ENCODE measurements at regions not wholly inside any gene's neighbourhood (a gene's known extent, or its start where the extent isn't known, plus 50 kb on each side); places are given as distances from the start of the nearest gene placed in this dataset.

DNA sequence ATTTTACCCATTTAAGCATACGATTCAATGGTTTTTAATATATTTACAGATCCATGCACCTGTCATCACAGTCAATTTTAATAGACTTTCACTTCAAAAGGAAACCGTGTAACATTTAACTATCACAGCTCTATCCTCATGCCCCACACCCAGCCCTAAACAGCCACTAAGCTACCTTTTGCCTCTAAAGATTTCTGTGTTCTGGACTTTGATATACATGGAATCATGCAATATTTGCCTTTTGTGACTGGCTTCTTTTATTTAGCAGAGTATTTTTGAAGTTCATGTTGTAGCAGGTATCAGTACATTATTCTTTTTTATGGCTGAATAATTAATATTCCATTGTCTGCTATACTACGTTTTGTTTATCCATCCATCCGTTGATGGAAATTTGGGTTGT, 50.3 kb upstream of the STX16 start:
- no peak for DNase-seq (ENCODE audit: low spot score)

DNA sequence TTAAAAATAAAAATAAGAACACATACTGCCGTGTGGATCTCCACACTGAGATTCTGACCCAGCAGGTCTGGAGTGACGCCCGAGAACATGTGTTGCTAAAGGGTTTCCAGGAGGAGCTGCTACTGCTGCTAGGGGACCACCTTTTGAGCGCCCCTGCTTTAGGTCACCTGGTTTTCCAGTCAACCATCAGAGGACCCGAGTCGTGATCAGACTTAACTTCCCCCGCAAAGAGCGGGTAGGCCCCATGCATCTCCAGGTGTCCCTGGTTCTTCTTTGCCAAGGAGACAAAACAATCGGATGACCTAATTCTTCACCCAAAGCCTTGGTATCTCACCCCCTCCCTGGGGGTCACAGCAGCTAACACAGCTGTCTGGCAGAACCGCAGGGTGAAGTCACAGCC, 51.1 kb upstream of the STX16 start:
- no peak for DNase-seq (ENCODE audit: low spot score)

DNA sequence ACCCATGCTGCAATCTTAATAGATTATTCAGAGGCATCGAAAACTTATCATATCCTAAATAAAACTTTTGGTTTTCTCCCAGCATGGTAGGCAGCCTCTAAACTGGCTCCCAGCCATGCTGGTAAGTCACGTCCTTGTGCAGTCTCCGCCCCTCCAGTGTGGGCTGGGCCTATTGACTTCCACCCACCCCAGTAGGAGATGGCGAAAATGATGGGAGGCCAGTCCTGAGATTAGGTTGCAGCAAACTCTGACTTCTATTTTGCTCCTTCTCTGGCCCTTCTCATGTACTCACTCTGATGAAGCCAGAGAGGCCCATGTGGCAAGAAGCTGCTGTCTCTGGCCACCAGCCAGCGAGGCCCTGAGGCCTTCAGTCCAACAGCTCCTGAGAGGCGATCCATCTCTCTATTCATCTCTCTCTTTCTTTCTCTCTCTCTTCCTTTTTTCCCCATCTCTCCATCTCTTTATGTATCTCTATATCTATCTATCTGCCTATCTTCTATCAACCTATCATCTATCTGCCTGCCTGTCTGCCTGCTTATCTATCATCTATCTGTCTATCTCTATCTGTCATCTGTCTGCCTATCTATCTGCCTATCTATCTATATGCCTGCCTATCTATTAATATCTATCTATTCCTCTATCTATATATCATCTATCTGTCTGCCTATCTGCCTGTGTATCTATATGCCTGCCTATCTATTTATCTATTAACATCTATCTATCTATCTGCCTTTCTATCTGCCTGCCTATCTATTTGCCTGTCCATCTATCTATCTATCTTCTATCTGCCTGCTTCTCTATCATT, 52.7 kb upstream of the STX16 start:
- no peak for DNase-seq (ENCODE audit: low spot score)

DNA sequence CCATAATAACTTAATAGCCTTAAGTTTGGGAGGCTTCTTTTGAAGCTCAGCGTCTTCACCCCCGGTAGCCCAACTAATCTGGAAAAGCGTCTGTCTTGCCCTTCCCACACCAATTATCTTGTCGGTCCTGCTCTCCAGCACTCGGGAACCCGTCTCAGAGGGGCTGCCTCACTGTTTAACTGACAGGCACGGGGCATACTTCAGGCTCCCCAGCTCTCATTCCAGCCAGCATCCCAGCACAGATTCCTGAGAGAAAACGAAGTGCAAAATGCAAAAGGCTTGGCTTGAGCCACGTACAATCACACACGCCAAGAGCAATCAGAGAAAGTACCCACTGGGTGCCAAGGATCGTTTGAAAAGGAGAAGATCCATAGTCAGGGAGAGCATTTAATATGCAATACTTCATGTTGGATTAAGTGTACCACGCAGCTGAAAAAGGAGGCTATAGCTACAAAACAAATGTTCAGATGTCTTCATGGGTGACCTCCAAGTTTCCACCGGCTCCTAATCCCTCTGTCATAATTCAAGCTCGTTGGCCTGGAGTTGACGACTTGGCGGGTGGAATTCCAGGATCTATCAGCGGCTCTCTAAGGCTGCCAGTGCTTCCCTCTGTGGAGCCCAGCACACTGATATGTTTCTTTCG, 53.7 kb upstream of the STX16 start:
- DNase-seq (ENCODE audit: low spot score): no peak

DNA sequence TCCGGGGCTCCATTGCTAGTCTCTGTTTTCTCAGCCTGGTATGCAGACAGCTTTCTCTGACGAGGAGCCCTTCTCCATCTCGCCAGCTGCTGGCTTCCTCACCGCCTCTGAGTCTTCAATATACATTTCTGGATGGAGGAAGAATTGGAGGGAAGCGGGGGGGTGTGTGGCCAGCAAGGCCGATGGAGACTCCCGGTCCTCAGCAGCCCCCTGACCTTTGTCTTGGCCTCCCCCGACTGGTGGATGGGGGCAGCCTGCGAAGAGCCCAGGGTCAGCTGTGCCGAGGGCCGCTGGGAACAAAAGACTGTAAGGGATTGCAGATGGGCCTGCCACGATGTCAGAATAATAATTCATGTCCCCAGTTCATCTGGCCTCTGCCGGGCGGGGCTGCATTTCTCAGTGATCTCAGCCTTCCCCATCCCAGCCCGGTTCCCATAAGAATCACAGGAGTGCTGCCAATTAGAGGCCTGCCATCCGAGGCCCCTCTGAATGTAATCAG, 54.3 kb upstream of the STX16 start:
- DNase-seq (ENCODE audit: low spot score): no peak

DNA sequence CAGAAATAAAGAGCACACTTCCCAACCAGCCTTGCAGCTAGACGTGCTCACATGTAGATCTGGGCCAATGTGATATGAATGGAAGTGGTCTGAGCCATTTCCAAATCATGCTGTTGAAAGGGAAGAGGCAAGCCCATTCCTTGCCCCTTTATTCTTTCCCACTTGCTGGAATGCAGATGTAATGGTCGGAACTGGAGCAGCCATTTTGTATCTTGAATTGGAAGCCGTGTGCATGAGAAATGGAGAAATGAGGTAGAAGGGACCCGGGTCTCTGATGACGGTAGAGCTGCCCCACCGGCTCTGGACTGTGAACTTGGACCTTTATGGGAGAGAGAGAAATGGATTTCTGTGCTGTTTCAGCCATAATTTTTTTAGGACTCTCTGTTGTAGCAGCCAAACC, 54.8 kb upstream of the STX16 start:
- no peak for DNase-seq (ENCODE audit: low spot score)

DNA sequence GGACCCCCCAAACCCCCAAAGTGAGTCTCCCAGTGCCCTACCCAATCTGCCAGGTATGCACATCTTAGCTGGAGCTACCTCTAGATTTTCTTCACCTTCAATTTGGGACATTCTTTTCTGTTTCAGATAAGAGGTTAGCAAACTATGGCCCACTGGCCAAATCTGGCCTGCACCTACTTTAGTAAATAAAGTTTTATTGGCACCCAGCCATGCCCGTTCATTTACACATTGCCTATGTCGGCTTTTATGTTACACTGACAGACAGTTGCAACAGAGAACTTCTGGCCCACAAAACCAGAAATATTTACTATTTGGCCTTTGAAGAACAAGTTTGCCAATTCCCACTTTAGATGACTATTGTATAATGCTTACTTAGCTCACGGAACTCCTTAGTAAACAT, 55.9 kb upstream of the STX16 start:
- no peak for DNase-seq (ENCODE audit: low spot score)

DNA sequence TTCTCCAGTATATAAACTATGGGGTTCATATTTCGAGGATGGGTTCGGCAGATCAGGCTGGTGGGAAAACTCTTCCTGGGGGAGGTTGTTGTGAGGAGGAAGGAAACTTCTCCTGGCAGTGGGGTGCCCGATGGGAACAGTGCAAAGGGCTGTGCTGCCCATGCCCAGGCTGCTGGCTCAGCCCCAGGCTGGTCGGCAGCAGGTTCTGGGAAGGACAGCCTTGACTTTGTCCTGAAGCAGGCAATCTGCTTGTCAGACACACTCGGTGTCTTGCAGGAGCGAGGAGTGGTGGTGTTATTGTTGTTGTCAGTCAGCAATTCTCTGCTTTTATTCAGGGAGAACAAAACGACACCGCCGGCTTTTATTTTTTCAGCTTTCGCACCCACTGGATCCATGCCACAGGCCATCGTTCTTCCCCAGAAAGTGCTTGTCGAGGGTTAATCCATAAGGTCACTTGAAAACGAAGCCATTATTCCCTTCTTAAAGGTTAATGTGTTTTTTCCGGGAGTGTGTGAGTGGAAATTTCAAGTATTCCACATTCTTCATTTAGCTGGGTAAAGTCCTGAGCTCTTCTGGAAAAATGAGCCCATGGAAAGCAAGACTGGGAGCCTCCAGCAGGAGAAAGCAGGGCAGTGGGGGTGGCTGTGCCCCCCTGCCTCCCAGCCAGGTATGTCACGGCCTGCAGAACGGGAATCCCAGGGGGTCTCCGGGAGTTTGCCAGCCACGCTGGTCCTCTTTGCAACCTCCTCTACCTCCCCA, 57.0 kb upstream of the STX16 start:
- no peak for DNase-seq (ENCODE audit: low spot score)

DNA sequence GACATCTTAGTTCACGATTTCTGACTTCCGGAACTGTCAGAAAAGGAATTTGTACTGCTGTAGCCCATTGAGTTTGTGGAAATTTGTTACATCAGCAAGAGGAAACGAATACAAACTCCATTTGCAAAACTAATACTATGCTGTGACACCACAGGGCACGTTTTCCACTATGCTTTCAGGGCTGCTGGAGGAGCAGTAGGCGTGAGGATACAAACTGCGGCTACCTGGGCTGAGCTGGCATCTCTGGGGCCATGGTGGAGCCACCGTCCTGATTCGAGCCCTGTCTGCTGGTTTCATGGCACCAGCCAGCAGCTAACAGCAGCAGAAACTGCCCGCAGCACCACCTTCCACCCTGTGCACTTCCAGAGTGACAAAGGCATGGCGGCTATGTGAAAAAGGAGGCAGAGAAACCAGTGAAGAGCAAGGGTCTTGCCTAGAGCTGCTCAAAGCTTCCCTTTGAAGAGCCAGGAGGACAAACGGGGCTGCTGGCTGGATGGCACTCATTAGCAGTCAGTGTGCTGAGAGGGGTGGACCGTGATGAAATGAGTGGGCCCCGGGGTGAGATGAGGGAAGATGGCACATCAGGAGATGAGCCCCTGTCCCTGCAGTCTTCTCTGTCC, 58.9 kb upstream of the STX16 start:
- DNase-seq (ENCODE audit: low spot score): no peak

DNA sequence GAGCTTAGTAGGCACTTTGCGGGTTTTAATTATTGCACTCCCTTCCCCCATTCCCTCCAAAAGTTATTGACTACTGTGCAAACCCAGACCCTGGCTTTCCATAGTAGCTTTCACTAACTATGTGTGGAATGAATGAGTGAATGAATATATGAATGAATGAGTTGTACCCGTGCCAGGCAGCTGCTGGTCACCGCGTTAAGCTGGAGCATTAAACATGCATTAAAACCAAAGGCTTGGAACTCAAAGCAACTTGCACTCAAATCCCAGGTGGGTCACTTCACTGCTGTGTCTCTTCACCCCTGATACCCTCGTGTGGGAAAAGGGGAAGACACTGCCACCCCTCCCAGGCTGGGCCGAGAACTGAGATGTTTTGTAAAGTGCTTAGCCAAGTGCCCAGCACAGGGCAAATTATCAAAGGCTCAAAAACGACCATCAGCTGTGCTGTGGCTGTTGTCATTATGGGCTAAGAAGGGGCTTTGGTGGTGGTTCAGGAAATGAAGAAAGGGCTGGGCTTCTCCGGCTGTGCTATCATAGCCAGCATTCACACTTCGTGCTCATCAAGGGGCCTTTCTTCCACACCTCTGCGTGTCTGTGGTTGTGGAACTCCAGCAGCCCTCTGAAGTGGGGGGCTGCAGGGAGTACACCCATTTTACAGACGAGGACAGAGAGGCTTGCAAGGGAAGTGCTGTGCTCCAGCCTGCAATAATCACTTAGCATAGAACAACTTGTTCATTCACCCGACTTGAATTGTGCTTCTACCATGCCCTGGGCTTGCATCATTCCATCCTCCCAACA, 60.2 kb upstream of the STX16 start:
- no peak for DNase-seq (ENCODE audit: low spot score)

DNA sequence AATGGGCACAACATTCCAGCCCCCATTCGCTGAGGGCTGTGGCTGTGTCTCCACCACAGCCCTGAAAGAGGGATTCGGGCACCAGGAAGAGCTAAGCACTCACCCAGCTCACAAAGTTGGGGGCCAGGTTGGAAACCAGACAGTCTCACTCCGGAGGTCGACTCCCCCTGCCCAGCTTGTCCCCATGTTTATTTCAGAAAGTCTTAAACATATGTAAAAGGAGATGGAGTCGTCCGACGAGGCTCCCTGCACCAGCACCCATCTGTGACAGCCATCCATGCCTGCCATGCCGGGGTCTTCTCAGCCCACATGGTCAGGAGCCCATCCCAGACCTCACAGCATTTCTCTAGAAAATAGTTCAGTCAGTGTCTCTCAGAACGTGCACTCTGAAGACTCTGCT, 63.6 kb upstream of the STX16 start:
- no peak for DNase-seq (ENCODE audit: low spot score)

DNA sequence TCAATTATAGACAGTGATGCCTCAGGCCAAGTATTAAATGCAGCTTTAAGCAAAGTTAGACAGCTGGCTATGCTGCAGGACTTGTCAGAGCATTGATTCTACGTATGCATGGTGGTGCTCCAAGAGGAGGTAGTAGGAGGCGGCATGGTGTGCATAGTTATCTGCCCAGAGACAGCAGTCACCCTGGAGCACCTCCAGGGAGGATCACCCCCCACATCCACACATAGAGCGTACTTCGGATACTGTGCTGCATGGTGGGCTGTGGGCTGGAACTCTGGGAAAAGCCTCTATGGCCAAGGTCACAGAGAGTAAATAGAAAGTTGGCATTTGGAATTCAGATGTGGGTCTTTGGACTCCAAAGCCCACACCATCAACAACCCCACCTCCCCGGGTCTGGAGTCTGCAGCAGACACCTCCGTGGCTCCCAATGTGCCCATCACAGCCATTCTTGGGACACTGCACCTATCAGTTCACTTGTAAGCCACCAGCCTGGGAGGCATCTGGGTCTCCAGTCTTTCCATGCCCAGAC, 64.5 kb upstream of the STX16 start:
- DNase-seq (ENCODE audit: low spot score): no peak

DNA sequence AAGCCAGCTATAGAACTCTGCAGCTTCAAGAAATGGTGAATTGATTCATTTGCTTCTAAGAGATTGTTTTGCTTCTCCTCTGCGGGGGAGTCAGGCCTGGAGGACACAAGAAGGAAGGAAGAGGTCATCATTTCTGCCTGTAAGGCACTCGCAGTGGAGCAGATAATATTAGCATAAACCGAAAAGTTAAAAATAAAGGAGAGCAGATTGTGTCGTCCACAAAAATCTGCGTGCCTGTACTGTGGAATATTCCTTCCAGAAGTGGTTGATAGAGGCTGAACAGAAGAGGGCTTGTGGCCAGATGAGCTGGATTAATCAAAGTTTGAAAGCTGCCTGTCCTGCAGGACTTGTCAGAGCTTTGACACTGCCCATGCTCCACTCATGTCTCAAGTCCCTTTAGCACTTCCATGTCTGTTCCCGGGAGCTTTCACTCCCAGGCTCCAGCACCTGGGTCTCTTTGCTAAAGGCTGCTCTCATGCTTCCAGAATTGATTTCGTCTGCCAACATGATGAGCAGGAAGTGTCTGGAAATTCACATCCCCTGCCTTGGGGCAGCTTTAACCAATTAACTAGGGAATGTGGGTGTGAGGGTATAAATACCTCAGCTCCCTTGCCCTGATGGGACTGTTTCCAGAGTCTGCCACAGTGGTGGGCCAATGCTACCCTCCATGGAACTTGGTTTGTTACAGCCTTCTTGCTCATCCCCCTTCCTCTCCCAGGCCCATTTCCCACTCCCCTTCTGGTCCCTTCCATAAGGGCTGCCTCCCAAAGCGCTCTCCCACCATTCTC, 65.1 kb upstream of the STX16 start:
- DNase-seq (ENCODE audit: low spot score): no peak

DNA sequence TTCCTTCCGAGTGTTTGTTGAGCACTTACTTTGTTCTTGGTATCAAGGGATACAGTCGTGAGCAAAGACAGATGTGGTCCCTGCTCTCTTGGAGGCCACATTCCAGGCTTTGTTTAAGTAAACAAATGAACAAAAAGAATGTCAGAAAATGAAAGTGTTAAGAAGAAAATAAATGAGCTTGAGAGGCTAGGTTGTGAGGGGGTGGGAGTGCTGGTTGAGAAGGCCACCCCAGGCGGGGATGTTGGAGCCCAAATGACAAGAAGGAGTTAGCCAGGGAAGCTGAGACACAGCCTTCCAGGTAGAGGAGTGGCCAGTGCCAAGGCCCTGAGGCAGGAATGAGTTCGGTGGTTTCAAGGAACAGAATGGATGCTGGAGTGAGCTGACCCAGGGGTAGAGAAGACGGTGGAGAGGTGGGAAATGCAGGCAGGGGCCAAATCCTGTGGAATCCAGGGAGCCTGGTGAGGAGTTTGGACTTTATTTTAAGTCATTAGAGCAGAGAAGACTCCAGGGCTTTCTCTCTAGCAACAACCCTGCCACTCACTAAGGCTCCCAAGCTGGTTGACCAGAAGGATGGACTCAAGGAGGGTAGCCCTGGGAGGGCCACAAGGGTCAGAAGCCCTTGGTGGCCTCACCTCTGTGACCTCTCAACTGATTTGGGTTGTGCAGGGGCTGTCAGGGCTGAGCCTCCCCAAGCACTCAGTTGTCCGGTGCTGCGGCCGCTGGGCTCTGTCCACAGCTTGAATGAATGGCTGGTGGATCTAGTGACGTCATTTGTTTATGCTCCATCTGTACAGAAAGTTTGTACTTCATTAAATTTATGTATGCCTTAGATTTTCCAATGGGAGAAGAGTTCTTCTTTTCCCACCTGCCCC, 66.0 kb upstream of the STX16 start:
- DNase-seq (ENCODE audit: low spot score): no peak

DNA sequence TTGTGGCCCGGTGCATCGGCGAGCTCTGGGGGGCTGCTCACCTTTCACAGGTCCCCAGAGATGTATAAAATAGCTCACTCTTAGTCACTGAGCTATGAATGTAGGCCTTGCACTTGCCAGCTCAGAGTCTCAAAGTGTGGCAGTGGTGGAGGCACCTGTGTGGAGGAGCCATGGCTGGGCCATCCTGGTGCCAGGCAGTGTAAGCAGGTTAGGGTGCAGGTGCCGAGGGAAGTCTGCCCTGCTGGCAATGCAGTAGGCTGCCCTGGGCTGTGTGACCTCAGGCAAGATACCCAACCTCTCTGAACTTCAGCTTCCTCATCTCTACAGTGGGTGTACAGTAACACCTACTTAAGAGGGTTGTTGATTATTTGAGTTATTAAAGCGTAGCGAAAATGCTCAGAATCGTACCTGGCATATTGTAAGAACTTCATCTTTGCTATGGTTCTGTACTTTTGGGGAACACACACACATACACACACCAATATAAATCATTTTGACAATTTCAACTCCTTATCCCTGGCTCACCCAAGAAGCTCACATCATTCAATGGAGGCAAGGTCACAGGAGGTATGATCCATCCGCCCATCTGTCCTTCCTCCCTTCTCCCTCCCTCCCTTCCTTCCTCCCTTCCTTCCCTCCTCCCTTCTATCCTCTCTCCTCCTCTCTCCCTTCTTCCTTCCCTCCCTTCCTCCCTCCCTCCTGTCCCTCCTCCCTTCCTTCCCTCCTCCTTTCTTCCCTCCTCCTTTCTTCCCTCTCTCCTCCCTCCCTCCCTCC, 66.8 kb upstream of the STX16 start:
- DNase-seq (ENCODE audit: low spot score): no peak

DNA sequence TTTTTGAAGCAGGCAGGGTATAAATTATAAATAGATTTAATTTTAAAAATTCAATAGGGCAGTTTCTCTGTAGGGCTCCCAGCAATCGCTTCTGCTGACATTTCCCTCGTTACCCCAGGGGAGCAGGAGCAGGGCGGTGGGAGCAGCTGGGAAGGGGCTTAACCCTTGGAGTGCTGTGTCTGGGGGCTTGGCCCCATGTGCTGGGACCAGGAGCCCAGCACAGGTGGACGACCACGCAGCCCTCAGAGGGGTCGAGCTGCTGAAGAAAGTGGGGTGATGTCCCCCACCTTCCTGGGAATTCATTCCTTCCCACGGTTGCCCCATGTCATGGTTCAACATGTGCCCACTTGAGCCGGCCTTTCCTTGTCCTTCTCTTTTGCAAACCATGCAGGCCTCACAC, 67.5 kb upstream of the STX16 start:
- no peak for DNase-seq (ENCODE audit: low spot score)

DNA sequence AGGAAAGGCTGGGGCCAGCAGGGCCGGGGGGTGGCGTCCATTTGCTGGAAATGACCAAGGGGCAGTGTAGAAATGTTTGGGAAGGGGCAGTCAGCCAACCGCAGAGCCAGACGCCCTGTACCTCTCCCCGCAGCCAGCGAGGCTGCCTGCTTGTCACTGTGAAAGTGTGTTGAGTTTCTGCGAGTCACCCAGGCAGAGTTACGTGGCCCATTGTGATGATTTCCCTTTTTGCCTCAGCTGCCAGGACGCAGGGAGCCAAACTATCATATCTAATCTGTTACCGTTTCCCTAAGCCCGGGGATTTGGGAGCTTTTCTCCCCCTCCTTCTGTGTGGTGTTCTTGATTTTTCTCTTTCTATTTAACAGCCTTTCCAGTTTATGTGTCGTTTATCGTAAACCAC, 67.9 kb upstream of the STX16 start:
- DNase-seq (ENCODE audit: low spot score): no peak

DNA sequence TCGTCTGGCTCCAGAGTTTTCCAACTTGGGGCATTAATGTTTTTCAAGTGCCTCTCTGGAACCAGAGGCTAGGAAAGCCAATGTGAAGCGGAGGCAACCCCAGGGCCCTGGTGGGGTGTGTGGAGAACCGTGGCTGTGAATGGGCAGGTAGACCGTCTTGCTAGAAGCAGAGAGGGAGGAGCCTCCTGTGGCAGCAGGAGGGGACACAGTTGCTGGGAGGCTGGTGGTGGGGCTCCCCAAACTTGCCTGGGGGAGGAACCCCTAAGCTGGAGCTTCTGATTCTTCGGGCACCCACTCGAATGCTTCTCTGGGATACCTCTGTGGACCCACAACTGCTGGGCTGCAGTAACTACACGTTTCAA, 65.3 kb upstream of the APCDD1L start:
- no peak for DNase-seq (ENCODE audit: low spot score)
